CD4-positive, alpha-beta T cell (primary cell): ENCODE measurements at regions not wholly inside any gene's neighbourhood (a gene's known extent, or its start where the extent isn't known, plus 50 kb on each side); places are given as distances from the start of the nearest gene placed in this dataset.

Experiments used
- ATAC-seq: fragments of 200-7000 bp; cut with Tn5 transposase; one replicate; pipeline ENCODE4 v1.10.0; 2022; ENCODE audit warnings: mild to moderate bottlenecking; ENCODE audit not compliant: poor library complexity
- CTCF ChIA-PET: fragments of 350-600 bp; sonication (Branson Sonifier 250); formaldehyde crosslinking; loops from one replicate; lab custom pipeline; 2021; ENCODE audit warnings: antibody characterized with exemption, inconsistent platforms; lab: Charles Lee
- POLR2A ChIA-PET: fragments of 350-600 bp; sonication (Branson Sonifier 250); formaldehyde crosslinking; loops from one replicate; lab custom pipeline; 2021; ENCODE audit warnings: antibody characterized with exemption, inconsistent platforms; lab: Charles Lee
- DNase-seq, 14 experiments: peaks; one replicate each; pipeline ENCODE4 v3.0.0-alpha.2; 2013 to 2020; ENCODE audit warnings: mixed read lengths in 2 of 14
- H3K27ac ChIP-seq, 2 donors: one replicate each; pipeline versions ENCODE4 v1.5.1 to v1.7.0; 2013; ENCODE audit warnings: low read length in 2 of 2, low read depth in 1 of 2, mild to moderate bottlenecking in 1 of 2
- H3K27me3 ChIP-seq, 2 experiments: 1 replicate in 1 of 2; 2 replicates in 1 of 2; pipeline versions ENCODE4 v1.6.1 to v1.7.0; 2013; ENCODE audit warnings: low read length in 2 of 2, control low read depth in 1 of 2, mild to moderate bottlenecking in 1 of 2, moderate library complexity in 1 of 2; ENCODE audit not compliant: insufficient read depth in 2 of 2, control insufficient read depth in 1 of 2
- H3K36me3 ChIP-seq: one replicate; pipeline ENCODE4 v1.6.1; 2013; ENCODE audit warnings: low read length, control low read depth; ENCODE audit not compliant: insufficient read depth
- H3K4me1 ChIP-seq: one replicate; pipeline ENCODE4 v1.6.1; 2013; ENCODE audit warnings: low read length, control low read depth; ENCODE audit not compliant: insufficient read depth
- H3K4me3 ChIP-seq: one replicate; pipeline ENCODE4 v1.5.1; 2013; ENCODE audit warnings: mild to moderate bottlenecking, low read length, moderate library complexity
- H3K9me3 ChIP-seq, 2 experiments: 1 replicate in 1 of 2; 2 replicates in 1 of 2; pipeline versions ENCODE4 v1.6.1 to v1.7.0; 2013; ENCODE audit warnings: low read length in 2 of 2, mild to moderate bottlenecking in 2 of 2, control low read depth in 1 of 2, moderate library complexity in 1 of 2; ENCODE audit not compliant: control insufficient read depth in 1 of 2, insufficient read depth in 1 of 2
- H3K27ac Mint-ChIP-seq: one replicate; pipeline ENCODE4 v1.8.0; 2020; ENCODE audit warnings: mixed read lengths
- H3K27me3 Mint-ChIP-seq: one replicate; pipeline ENCODE4 v1.8.0; 2021; ENCODE audit warnings: mixed read lengths
- H3K36me3 Mint-ChIP-seq: one replicate; pipeline ENCODE4 v1.8.0; 2021; ENCODE audit warnings: low read depth, mixed read lengths
- H3K4me1 Mint-ChIP-seq: one replicate; pipeline ENCODE4 v1.8.0; 2021; ENCODE audit warnings: low read depth, mixed read lengths
- H3K4me3 Mint-ChIP-seq: one replicate; pipeline ENCODE4 v1.8.0; 2020; ENCODE audit warnings: mild to moderate bottlenecking, mixed read lengths
- H3K9me3 Mint-ChIP-seq: one replicate; pipeline ENCODE4 v1.8.0; 2020; ENCODE audit warnings: mixed read lengths
- CTCF ChIP-seq: fragments of 200-600 bp; IDR thresholded peaks from one replicate; pipeline ENCODE4 v1.8.0; 2022; ENCODE audit warnings: antibody characterized with exemption, mild to moderate bottlenecking
- intact Hi-C, 2 experiments: fragments of 100-400 bp; cut with DNase I in 1 of 2; cut with micrococcal nuclease in 1 of 2; formaldehyde crosslinking; loops; one replicate each; pipeline versions ENCODE4 v1.15.1 to v1.9.0; 2023 to 2025; cut with DNase I, micrococcal nuclease

- no peaks in the 10 kb centered on the region for H3K4me1 ChIP-seq
- H3K36me3 ChIP-seq: no peaks in the 10 kb centered on the region
- ATAC-seq (no peak), DNase-seq (no peak)
- H3K27ac ChIP-seq: no peak overlapping the region
- Mint-ChIP-seq H3K4me3 (no peak overlapping the region), H3K36me3 (no peaks in the 10 kb centered on the region), H3K27me3 (no peaks in the 10 kb centered on the region), H3K9me3 (no peaks in the 10 kb centered on the region), H3K27ac (no peak overlapping the region), H3K4me1 (no peaks in the 10 kb centered on the region)
- intact Hi-C loops: loop anchor here in 1 of 2 experiments (10.0 kb wide), 1 partner anchor 230 kb away; no protein-coding TSS in a partner anchor
- no peaks in the 10 kb centered on the region for H3K9me3 ChIP-seq
- CTCF ChIA-PET: no interaction called here
- POLR2A ChIA-PET: no interaction called here
- no peaks in the 10 kb centered on the region for H3K27me3 ChIP-seq
- no peak overlapping the region for H3K4me3 ChIP-seq
- no peak for TF ChIP-seq CTCF
Measured at GRCh38 chr2:62404913-62405312, 101.1 kb downstream of the TMEM17 start.

- Mint-ChIP-seq H3K27me3 (no peaks in the 10 kb centered on the region), H3K4me1 (no peaks in the 10 kb centered on the region), H3K36me3 (no peaks in the 10 kb centered on the region), H3K27ac (no peak overlapping the region), H3K4me3 (no peak overlapping the region), H3K9me3 (no peaks in the 10 kb centered on the region)
- no peaks in the 10 kb centered on the region for H3K36me3 ChIP-seq
- CTCF ChIA-PET: no interaction called here
- POLR2A ChIA-PET: no interaction called here
- no peak overlapping the region for H3K27ac ChIP-seq
- DNase-seq: no peak
- intact Hi-C loops: loop anchor here in 1 of 2 experiments (10.0 kb wide), 1 partner anchor 227 kb away; no protein-coding TSS in a partner anchor
- H3K27me3 ChIP-seq: no peaks in the 10 kb centered on the region
- H3K4me1 ChIP-seq: no peaks in the 10 kb centered on the region
- no peak overlapping the region for H3K4me3 ChIP-seq
- H3K9me3 ChIP-seq: no peaks in the 10 kb centered on the region
- TF ChIP-seq CTCF: no peak
- no peak for ATAC-seq
Measured at GRCh38 chr2:62402156-62402555, 103.8 kb downstream of the TMEM17 start.

GRCh38 chr2:62398356-62398755, 107.6 kb downstream of the TMEM17 start:
- ChIA-PET POLR2A (no interaction called here), CTCF (no interaction called here)
- no peaks in the 10 kb centered on the region for H3K36me3 Mint-ChIP-seq
- ATAC-seq (no peak), DNase-seq (no peak)
- no peak overlapping the region for H3K27ac Mint-ChIP-seq
- no peaks in the 10 kb centered on the region for H3K9me3 Mint-ChIP-seq
- H3K27me3 Mint-ChIP-seq: no peaks in the 10 kb centered on the region
- H3K4me1 Mint-ChIP-seq: no peaks in the 10 kb centered on the region
- H3K4me3 Mint-ChIP-seq: no peak overlapping the region
- Histone ChIP-seq H3K27ac (no peak overlapping the region), H3K27me3 (no peaks in the 10 kb centered on the region), H3K36me3 (no peaks in the 10 kb centered on the region), H3K4me1 (no peaks in the 10 kb centered on the region), H3K4me3 (no peak overlapping the region), H3K9me3 (no peaks in the 10 kb centered on the region)
- no peak for TF ChIP-seq CTCF
- intact Hi-C loops: no loop called here
